DMS 273 (cell line): ENCODE measurements at regions not wholly inside any gene's neighbourhood (a gene's known extent, or its start where the extent isn't known, plus 50 kb on each side); places are given as distances from the start of the nearest gene placed in this dataset.

Experiments
- DNase-seq: peaks from one replicate; lab custom pipeline; 2025; ENCODE audit not compliant: unreplicated experiment; lab: John Stamatoyannopoulos, UW

- DNase-seq: no peak
Measured at GRCh38 chr21:18940791-18941190, 537.2 kb upstream of the TMPRSS15 start.

GRCh38 chr21:18950045-18950740, 546.6 kb upstream of the TMPRSS15 start:
- DNase-seq: no peak

GRCh38 chr21:18951271-18952038, 547.9 kb upstream of the TMPRSS15 start:
- DNase-seq: peak; percentile 81

GRCh38 chr21:18954441-18954844, 550.9 kb upstream of the TMPRSS15 start:
- DNase-seq: no peak

- DNase-seq: no peak
Measured at GRCh38 chr21:18959817-18960216, 556.2 kb upstream of the TMPRSS15 start.

- no peak for DNase-seq
Measured at GRCh38 chr21:18960306-18960705, 556.7 kb upstream of the TMPRSS15 start.

GRCh38 chr21:18970416-18970815, 566.8 kb upstream of the TMPRSS15 start:
- DNase-seq: no peak

GRCh38 chr21:18970941-18971340, 567.4 kb upstream of the TMPRSS15 start:
- no peak for DNase-seq

- no peak for DNase-seq
Measured at GRCh38 chr21:18985584-18985983, 582.0 kb upstream of the TMPRSS15 start.

- peak; percentile 22 for DNase-seq
Measured at GRCh38 chr21:18986197-18986596, 582.6 kb upstream of the TMPRSS15 start.

- DNase-seq: peak; percentile 83
Measured at GRCh38 chr21:18987520-18988026, 584.0 kb upstream of the TMPRSS15 start.

GRCh38 chr21:18989953-18990495, 586.4 kb upstream of the TMPRSS15 start:
- no peak for DNase-seq

- no peak for DNase-seq
Measured at GRCh38 chr21:18991846-18992245, 588.3 kb upstream of the TMPRSS15 start.

- DNase-seq: peak; percentile 19
Measured at GRCh38 chr21:19010251-19010650, 606.7 kb upstream of the TMPRSS15 start.

GRCh38 chr21:19010996-19011395, 607.4 kb upstream of the TMPRSS15 start:
- DNase-seq: no peak

GRCh38 chr21:19011451-19011850, 607.9 kb upstream of the TMPRSS15 start:
- DNase-seq: peak; percentile 49

- peak; percentile 14 for DNase-seq
Measured at GRCh38 chr21:19013916-19014315, 610.3 kb upstream of the TMPRSS15 start.

- peak; percentile 23 for DNase-seq
Measured at GRCh38 chr21:19018529-19018928, 614.9 kb upstream of the TMPRSS15 start.

- no peak for DNase-seq
Measured at GRCh38 chr21:19022978-19023377, 619.4 kb upstream of the TMPRSS15 start.

GRCh38 chr21:19026911-19027310, 623.3 kb upstream of the TMPRSS15 start:
- no peak for DNase-seq

GRCh38 chr21:19029816-19030215, 626.2 kb upstream of the TMPRSS15 start:
- no peak for DNase-seq

- DNase-seq: peak; percentile 50
Measured at GRCh38 chr21:19031953-19032352, 628.4 kb upstream of the TMPRSS15 start.
